ENCODE measurements at regions not wholly inside any gene's neighbourhood (a gene's known extent, or its start where the extent isn't known, plus 50 kb on each side); places are given as distances from the start of the nearest gene placed in this dataset.

- Histone ChIP-seq H3K27me3 (no peaks in the 10 kb centered on the region), H3K4me1 (no peaks in the 10 kb centered on the region), H3K4me3 (no peak overlapping the region), H3K36me3 (no peaks in the 10 kb centered on the region), H3K27ac (no peak overlapping the region), H3K9me3 (no peaks in the 10 kb centered on the region)
- TF ChIP-seq CTCF (IDR thresholded peaks at IDR 0.05): no peak
- no peak for DNase-seq
- no peak for ATAC-seq
- 60 to 74% methylated on average over 3 of the region's 3 CpGs for WGBS, 2 donors
- intact Hi-C loops (cut with DNase I): no loop called here
- no peak for FAIRE-seq
Measured at GRCh38 chr12:43222796-43223195, 329.2 kb downstream of the ADAMTS20 start.

GRCh38 chr12:43221216-43221615 lies 330.8 kb downstream of the ADAMTS20 start:
- FAIRE-seq (no peak), DNase-seq (no peak), ATAC-seq (no peak)
- Histone ChIP-seq H3K27ac (no peak overlapping the region), H3K9me3 (no peaks in the 10 kb centered on the region), H3K27me3 (no peaks in the 10 kb centered on the region), H3K36me3 (no peaks in the 10 kb centered on the region), H3K4me3 (no peak overlapping the region), H3K4me1 (no peaks in the 10 kb centered on the region)
- 80% methylated on average over 4 of the region's 4 CpGs for WGBS, 2 donors
- no peak for TF ChIP-seq CTCF (IDR thresholded peaks at IDR 0.05)
- intact Hi-C loops (cut with DNase I): no loop called here

- intact Hi-C loops (cut with DNase I): no loop called here
- WGBS, 2 donors: 76 to 77% methylated on average over 1 of the region's 1 CpG
- H3K9me3 ChIP-seq: no peaks in the 10 kb centered on the region
- H3K36me3 ChIP-seq: no peaks in the 10 kb centered on the region
- DNase-seq: no peak
- ATAC-seq: no peak
- no peak overlapping the region for H3K27ac ChIP-seq
- no peak for TF ChIP-seq CTCF (IDR thresholded peaks at IDR 0.05)
- H3K27me3 ChIP-seq: no peaks in the 10 kb centered on the region
- H3K4me3 ChIP-seq: no peak overlapping the region
- no peaks in the 10 kb centered on the region for H3K4me1 ChIP-seq
- FAIRE-seq: no peak
Measured at GRCh38 chr12:43216490-43216889, 335.5 kb downstream of the ADAMTS20 start.

- intact Hi-C loops (cut with DNase I): no loop called here
- no peak for FAIRE-seq
- Histone ChIP-seq H3K9me3 (no peaks in the 10 kb centered on the region), H3K27me3 (no peaks in the 10 kb centered on the region), H3K4me3 (no peak overlapping the region), H3K27ac (no peak overlapping the region), H3K4me1 (no peaks in the 10 kb centered on the region), H3K36me3 (no peaks in the 10 kb centered on the region)
- no peak for TF ChIP-seq CTCF (IDR thresholded peaks at IDR 0.05)
- DNase-seq: no peak
- WGBS, 2 donors: 84 to 85% methylated on average over 5 of the region's 5 CpGs
- ATAC-seq: no peak
Measured at GRCh38 chr12:43214166-43214565, 337.8 kb downstream of the ADAMTS20 start.

- TF ChIP-seq CTCF (IDR thresholded peaks at IDR 0.05): no peak
- H3K27me3 ChIP-seq: no peaks in the 10 kb centered on the region
- H3K4me3 ChIP-seq: no peak overlapping the region
- no peak overlapping the region for H3K27ac ChIP-seq
- no peaks in the 10 kb centered on the region for H3K36me3 ChIP-seq
- no peaks in the 10 kb centered on the region for H3K4me1 ChIP-seq
- no peak for ATAC-seq
- no peaks in the 10 kb centered on the region for H3K9me3 ChIP-seq
- intact Hi-C loops (cut with DNase I): no loop called here
- WGBS, 2 donors: 66 to 73% methylated on average over 3 of the region's 3 CpGs
- no peak for FAIRE-seq
- no peak for DNase-seq
Measured at GRCh38 chr12:43213608-43214007, 338.4 kb downstream of the ADAMTS20 start.
